ENCODE measurements at regions not wholly inside any gene's neighbourhood (a gene's known extent, or its start where the extent isn't known, plus 50 kb on each side); places are given as distances from the start of the nearest gene placed in this dataset.
"Not testable (repeated sequence)": the region's sequence is repeated elsewhere in the genome, so short reads cannot be mapped to it uniquely, and the experiment has no call there.

DNA sequence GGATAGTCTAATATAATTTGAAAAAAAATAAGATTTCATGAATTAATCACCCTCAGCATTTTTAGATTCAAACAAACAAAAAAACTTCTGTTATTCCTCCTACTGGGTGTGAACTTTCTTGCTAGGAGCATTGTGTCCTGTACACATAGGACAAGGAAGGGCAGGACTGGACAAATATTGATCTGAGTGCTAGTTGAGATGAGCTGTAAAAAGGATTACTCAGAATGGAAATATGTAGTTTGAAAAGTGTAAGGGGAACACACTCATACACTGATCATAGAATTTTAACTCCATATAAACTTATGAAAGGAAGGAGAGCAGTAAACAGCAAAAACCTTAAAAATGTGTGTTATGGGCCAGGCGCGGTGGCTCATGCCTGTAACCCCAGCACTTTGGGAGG is 156.5 kb upstream of the ZNF648 start:
- Mint-ChIP-seq H3K9me3 (peaks cover 11% of the 10 kb centered on the region), H3K4me3 (no peak overlapping the region), H3K27me3 (peaks cover 10% of the 10 kb centered on the region), H3K27ac (no peak overlapping the region), H3K4me1 (no peaks in the 10 kb centered on the region), H3K36me3 (peaks cover 4% of the 10 kb centered on the region)
- DNase-seq (ENCODE audit: low spot score in 2 of 2) = no peak
- no peak for ATAC-seq (ENCODE audit: low read depth)

DNA sequence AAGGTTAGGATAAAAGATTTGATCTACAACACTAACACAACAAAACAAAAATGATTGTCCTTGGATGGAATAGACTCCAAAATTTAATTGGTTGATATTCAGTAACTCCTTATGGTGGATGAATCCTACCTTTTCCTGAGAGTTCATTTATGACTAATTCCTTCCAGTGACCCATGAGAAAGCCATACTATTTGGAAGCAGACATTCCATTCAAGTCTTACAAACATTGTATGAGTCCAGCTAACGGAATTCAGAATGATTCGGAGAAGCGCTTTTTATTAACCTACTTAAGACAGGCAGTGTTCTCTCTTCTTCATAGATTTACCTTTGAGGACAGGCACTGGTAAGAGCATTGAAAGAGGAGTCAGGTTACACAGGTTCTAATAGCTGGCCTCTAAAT is 155.6 kb upstream of the ZNF648 start:
- Mint-ChIP-seq H3K9me3 (peaks cover 8% of the 10 kb centered on the region), H3K4me1 (no peaks in the 10 kb centered on the region), H3K4me3 (no peak overlapping the region), H3K27me3 (peaks cover 10% of the 10 kb centered on the region), H3K27ac (no peak overlapping the region), H3K36me3 (peaks cover 4% of the 10 kb centered on the region)
- DNase-seq (ENCODE audit: low spot score in 2 of 2) (no peak), ATAC-seq (ENCODE audit: low read depth) (no peak)

DNA sequence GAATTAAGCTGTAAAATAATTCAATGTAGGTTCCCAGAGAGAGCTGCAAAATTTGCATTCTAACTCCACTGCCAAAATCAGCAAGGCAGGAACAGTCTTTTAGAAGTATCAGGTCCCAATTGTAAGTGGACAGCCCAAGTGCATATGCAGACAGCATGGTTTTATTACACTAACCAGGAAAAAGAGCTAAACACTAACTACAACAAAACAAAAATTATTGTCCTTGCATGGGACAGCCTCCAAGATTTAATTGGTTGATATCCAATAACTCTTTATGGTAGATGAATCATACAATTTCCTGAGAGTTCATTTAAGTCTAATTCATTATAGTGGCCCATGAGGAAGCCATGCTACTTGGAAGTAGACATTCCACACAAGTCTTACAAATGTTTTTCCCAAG is 154.3 kb upstream of the ZNF648 start:
- peaks cover 14% of the 10 kb centered on the region for H3K27me3 Mint-ChIP-seq
- H3K4me1 Mint-ChIP-seq = no peaks in the 10 kb centered on the region
- no peak overlapping the region for H3K4me3 Mint-ChIP-seq

DNA sequence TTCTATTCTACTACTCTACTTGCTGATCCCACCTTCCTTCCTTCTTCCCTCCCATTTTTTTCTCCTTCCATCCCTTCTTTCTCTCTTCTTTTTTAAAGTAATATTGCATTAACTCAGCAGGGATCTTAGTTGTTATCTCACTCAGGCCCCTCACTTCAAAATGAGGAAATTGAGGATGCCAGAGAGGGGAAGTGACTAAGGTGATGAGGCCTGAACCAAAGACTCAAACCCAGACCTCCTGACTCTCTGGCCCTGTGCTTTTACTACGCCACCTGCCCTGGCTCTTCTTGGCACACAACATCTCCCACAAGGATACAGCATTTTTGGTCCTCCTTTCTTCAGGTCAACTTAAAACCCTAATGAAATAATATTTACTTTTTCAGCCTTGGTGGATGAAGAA is 151.7 kb upstream of the ZNF648 start:
- ATAC-seq (ENCODE audit: low read depth) (no peak), DNase-seq (ENCODE audit: low spot score in 2 of 2) (no peak)
- no peak overlapping the region for H3K4me3 Mint-ChIP-seq
- no peak overlapping the region for H3K27ac Mint-ChIP-seq
- H3K36me3 Mint-ChIP-seq = no peaks in the 10 kb centered on the region
- H3K4me1 Mint-ChIP-seq = no peaks in the 10 kb centered on the region
- peaks cover 10% of the 10 kb centered on the region for H3K27me3 Mint-ChIP-seq
- H3K9me3 Mint-ChIP-seq = no peaks in the 10 kb centered on the region

More for the DNA sequence above, 154.3 kb upstream of the ZNF648 start:
- DNase-seq (ENCODE audit: low spot score in 2 of 2) (no peak), ATAC-seq (ENCODE audit: low read depth) (no peak)
- Mint-ChIP-seq H3K9me3 (peaks cover 5% of the 10 kb centered on the region), H3K36me3 (peaks cover 4% of the 10 kb centered on the region), H3K27ac (no peak overlapping the region)

DNA sequence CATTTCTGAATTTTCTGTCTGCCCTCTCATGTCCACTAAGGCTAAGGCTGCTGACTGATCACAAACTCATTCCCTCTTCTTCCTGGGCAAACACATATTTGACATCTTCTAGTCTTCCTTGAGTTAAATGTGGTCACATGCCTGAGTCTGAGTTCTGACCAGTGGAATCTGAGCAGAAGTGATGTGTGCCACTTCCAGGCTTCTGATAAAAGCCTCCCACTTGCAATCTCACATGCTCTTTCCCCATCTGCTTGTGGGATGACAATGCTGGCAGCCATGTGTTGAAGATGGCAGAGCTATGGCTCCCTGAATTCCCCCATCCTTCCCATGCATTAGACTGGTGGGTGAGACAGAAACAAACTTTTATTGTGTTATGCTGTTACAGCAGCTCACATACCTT is 149.9 kb upstream of the ZNF648 start:
- no peak overlapping the region for H3K27ac Mint-ChIP-seq
- H3K36me3 Mint-ChIP-seq = no peaks in the 10 kb centered on the region
- H3K27me3 Mint-ChIP-seq = peaks cover 6% of the 10 kb centered on the region
- DNase-seq (ENCODE audit: low spot score in 2 of 2) = no peak
- no peak for ATAC-seq (ENCODE audit: low read depth)
- H3K4me3 Mint-ChIP-seq = no peak overlapping the region
- H3K9me3 Mint-ChIP-seq = no peaks in the 10 kb centered on the region
- no peaks in the 10 kb centered on the region for H3K4me1 Mint-ChIP-seq

DNA sequence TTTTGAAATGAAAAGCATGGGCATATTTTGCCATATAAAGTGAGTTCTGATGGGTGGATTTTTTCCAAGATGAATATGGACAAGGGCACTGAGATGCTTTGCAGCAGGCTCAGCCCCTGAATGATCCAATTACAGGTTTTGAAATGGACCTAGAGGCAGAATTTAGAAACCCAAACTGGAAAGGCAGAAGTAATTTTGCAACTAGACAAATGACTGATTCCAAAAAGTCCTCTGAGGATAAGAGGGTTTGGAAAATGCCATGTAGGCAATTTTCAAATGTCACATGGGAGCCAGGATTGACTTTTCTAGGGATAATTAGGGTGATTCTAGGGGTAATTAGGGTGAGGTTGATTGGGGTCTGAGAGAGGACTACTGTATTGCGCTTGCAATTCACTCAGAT is 148.9 kb upstream of the ZNF648 start:
- DNase-seq (ENCODE audit: low spot score in 2 of 2) = no peak
- no peak for ATAC-seq (ENCODE audit: low read depth)
- Mint-ChIP-seq H3K36me3 (no peaks in the 10 kb centered on the region), H3K27me3 (peaks cover 6% of the 10 kb centered on the region), H3K27ac (no peak overlapping the region), H3K9me3 (no peaks in the 10 kb centered on the region), H3K4me1 (no peaks in the 10 kb centered on the region), H3K4me3 (no peak overlapping the region)

DNA sequence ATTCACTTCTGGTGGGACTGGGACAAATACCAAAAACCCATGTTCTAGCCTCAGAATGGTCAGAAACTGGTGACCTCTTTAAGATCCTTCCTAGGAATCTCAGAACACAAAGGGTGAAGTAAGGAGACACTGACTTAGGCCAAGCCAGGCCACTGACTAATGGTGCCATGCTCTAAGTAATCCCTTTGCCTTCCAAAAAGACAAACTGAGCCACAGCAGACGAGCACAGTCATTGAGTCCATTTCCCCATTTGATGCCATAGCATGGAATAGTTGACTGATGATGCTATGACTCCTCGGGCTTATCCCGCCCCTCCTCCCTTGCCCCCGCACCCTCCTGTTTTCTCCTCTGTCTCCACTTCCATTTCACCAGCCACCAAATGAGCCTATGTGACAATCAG is 145.8 kb upstream of the ZNF648 start:
- DNase-seq (ENCODE audit: low spot score in 2 of 2) = no peak
- Mint-ChIP-seq H3K27me3 (peaks cover 4% of the 10 kb centered on the region), H3K9me3 (no peaks in the 10 kb centered on the region), H3K27ac (no peak overlapping the region), H3K4me1 (no peaks in the 10 kb centered on the region), H3K36me3 (no peaks in the 10 kb centered on the region), H3K4me3 (no peak overlapping the region)
- ATAC-seq (ENCODE audit: low read depth) = no peak

DNA sequence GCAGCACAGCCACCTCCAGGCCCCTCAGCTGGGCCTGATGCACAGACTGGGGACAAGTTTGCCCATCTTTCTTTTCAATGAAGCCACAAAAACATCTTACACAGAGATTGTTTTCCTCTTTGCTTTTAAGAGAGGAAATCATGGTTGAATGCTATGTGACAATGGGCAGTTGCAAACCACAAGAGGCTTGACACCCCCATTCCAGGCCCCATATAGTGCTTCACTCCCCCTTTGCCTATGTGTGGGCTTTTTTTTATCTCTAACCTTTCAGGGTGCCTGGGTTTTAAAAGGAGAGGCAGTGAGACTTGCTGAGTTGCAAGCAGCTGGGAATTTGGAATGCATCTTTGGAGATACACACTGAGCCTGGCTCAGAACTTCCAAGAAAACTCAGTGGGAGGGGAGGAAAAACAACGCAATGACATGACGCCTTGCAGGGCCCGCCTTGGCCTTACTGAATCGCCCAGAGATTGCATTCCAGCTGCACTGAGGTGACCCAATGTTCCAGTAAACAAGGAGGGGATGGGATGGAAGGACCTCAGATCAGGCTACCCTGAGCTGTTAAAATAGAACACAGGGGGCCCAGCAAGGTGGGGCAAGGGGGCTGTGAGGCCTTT is 145.2 kb upstream of the ZNF648 start:
- H3K4me1 Mint-ChIP-seq = no peaks in the 10 kb centered on the region
- ATAC-seq (ENCODE audit: low read depth) (no peak), DNase-seq (ENCODE audit: low spot score in 2 of 2) (no peak)
- H3K9me3 Mint-ChIP-seq = no peaks in the 10 kb centered on the region
- H3K27ac Mint-ChIP-seq = no peak overlapping the region
- peaks cover 4% of the 10 kb centered on the region for H3K27me3 Mint-ChIP-seq
- no peaks in the 10 kb centered on the region for H3K36me3 Mint-ChIP-seq
- no peak overlapping the region for H3K4me3 Mint-ChIP-seq

DNA sequence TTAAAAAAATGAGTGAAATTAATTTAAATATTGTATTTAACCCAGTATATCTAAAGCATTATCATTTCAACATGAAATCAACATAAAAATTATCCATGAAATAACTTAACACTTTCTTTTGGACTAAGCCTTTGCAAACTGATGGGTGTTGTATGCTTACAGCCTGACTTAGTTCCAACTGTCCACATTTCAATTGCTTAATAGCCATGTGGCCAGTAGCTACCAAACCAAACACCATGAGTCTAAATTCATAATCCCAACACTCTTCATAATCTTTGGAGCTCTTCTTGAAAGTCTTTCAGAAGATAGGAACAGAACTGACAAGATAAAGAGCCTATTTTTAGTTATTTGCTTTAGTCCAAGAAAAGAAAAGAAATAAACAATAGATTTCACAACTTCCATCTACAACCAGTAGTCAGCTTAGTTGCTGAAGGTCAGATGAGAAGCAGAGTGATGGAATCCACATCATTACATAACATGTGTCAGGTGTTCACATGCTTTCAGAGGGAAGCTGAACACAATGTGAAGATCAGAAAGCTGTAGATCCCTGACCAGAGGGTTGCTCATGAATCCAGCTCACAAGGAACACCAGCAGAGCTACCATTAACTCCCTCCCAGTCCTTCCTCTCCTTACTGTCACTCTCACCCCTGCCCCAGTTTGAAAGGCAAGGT is 144.0 kb upstream of the ZNF648 start:
- Mint-ChIP-seq H3K27me3 (no peaks in the 10 kb centered on the region), H3K27ac (no peak overlapping the region), H3K4me3 (no peak overlapping the region), H3K4me1 (no peaks in the 10 kb centered on the region), H3K36me3 (no peaks in the 10 kb centered on the region), H3K9me3 (no peaks in the 10 kb centered on the region)
- DNase-seq (ENCODE audit: low spot score in 2 of 2) = no peak
- no peak for ATAC-seq (ENCODE audit: low read depth)

DNA sequence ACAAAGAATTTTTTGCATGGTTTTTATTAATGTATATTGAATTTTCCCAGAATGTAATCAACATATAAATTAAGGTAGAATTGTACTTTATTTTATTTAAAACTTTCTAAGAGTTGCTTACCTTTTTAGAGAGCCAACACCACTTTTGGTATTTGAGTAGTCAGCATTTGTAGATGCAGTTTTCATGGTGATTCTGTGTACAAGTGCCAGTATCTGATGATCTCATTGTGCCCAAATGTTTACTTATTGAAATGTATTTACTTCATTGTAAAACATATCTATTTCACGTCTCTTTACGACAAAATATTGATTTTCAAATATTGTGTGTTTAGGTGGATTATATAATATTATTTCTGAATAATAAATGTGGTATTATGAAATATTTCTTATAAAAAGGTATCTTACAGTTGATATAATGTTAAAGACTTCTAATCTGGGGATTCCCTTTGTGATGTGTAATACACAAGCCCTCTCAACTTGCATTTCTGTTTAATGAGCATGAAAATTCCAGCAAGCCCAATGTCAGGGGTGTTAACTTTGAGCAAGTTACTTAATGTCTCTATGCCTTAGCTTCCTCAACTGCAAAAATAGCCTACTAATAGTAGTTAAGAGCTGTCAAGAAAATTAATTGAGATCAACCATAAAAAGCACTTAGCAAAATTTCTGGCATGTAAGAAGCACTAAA is 141.8 kb upstream of the ZNF648 start:
- H3K4me3 Mint-ChIP-seq = no peak overlapping the region
- no peak for DNase-seq (ENCODE audit: low spot score in 2 of 2)

DNA sequence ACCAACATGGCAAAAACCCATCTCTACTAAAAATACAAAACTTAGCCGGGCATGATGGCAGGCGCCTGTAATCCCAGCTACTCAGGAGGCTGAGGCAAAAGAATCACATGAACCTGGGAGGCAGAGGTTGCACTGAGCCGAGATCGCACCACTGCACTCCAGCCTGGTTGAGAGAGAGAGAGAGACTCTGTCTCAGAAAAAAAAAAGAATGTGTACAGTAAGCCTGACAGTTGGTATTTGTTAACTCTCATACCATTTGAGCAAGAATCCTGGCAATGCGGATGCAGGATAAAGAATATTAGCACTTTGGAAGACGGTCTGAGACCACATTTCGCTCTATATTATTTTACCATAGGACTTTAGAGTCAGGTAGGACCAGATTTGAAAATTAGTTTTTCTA is 140.0 kb upstream of the ZNF648 start:
- not testable (repeated sequence) for H3K4me1 Mint-ChIP-seq; H3K27me3 Mint-ChIP-seq; ATAC-seq (ENCODE audit: low read depth); H3K36me3 Mint-ChIP-seq; H3K9me3 Mint-ChIP-seq; DNase-seq (ENCODE audit: low spot score in 2 of 2); H3K27ac Mint-ChIP-seq; H3K4me3 Mint-ChIP-seq

More for the DNA sequence above, 141.8 kb upstream of the ZNF648 start:
- H3K4me1 Mint-ChIP-seq = no peaks in the 10 kb centered on the region
- no peaks in the 10 kb centered on the region for H3K36me3 Mint-ChIP-seq
- peaks cover 2% of the 10 kb centered on the region for H3K27me3 Mint-ChIP-seq
- ATAC-seq (ENCODE audit: low read depth) = no peak
- H3K27ac Mint-ChIP-seq = no peak overlapping the region
- H3K9me3 Mint-ChIP-seq = no peaks in the 10 kb centered on the region

DNA sequence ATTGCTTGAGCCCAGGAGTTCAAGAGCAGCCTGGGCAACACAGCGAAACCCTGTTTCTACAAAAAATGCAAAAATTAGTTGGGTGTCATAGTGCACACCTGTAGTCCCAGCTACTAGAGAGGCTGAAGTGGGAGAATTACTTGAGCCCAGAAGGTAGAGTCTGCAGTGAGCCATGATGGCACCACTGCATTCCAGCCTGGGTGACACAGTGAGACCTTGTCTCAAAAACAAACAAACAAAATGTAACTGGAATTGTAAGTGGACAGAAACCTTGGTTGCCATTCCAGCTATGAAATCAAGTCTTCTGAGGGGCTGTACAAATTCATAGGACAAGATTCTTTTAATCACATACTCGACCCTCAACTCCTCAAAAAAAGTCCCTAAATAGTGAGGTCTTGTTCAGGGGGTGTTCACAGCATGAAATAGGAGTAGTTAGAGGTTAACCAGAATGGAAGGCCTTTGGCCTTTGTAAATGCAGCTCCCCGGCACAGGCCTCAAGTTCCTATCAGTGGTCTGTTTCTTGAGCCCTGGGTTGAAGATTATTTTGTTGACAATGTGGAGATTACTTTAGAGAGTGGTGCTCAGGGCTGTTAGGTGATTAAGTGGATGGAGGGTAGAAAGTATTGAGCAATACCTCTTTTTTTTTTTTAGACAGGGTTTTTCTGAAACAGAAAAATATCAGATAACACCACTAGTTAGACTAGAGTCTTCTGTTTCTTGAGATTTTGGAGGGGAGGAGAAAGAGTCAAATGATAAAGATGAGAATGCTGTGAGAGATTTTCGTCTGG is 138.7 kb upstream of the ZNF648 start:
- ATAC-seq (ENCODE audit: low read depth) = no peak
- Mint-ChIP-seq H3K27me3 (peaks cover 4% of the 10 kb centered on the region), H3K9me3 (no peaks in the 10 kb centered on the region), H3K4me1 (no peaks in the 10 kb centered on the region), H3K36me3 (no peaks in the 10 kb centered on the region), H3K27ac (no peak overlapping the region), H3K4me3 (no peak overlapping the region)
- DNase-seq (ENCODE audit: low spot score in 2 of 2) = no peak

DNA sequence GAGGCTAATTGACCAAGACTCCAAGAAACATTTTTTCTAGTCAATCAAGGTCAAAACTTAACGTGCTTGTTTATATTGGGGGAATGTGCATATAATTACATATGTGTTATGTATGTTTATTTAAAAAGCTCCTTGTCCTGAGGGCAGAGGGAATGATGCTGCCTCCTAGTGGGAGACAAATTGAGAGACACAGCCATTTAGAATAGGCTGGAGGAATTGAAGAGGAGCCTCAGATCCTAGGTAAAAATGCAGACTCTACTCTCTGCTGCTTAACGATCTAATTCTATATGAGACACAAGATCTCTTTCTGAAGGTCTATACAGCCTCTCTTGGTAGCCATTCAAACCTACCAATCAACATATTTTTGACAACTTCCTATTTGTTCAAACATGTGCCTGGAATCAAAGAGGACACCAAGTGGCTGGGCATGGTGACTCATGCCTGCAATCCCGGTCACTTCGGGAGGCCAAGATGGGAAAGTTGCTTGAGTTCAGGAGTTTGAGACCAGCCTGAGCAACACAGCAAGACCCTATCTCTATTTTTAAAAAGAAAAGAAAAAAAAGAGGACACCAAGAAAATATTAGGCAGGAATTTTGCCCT is 136.6 kb upstream of the ZNF648 start:
- Mint-ChIP-seq H3K4me1 (no peaks in the 10 kb centered on the region), H3K27me3 (peaks cover 6% of the 10 kb centered on the region), H3K9me3 (no peaks in the 10 kb centered on the region), H3K27ac (no peak overlapping the region), H3K4me3 (no peak overlapping the region), H3K36me3 (no peaks in the 10 kb centered on the region)
- DNase-seq (ENCODE audit: low spot score in 2 of 2) (no peak), ATAC-seq (ENCODE audit: low read depth) (no peak)

Measured in memory B cell (primary cell).